ENCODE measurements at regions not wholly inside any gene's neighbourhood (a gene's known extent, or its start where the extent isn't known, plus 50 kb on each side); places are given as distances from the start of the nearest gene placed in this dataset.
"Not testable (repeated sequence)": the region's sequence is repeated elsewhere in the genome, so short reads cannot be mapped to it uniquely, and the experiment has no call there.

- DNase-seq = not testable (repeated sequence)
Observed at GRCh38 chr9:64813072-64813471, 471.9 kb downstream of the FOXD4L5 start.

GRCh38 chr9:64778667-64779066 is 506.3 kb downstream of the FOXD4L5 start:
- not testable (repeated sequence) for DNase-seq

GRCh38 chr9:64776269-64776668 is 508.7 kb downstream of the FOXD4L5 start:
- not testable (repeated sequence) for DNase-seq

- peak in 1 of 2 experiments; percentile 4 for DNase-seq
Observed at GRCh38 chr9:64774813-64775793, 509.9 kb downstream of the FOXD4L5 start.

- DNase-seq = peak in 1 of 2 experiments; percentile 2
Observed at GRCh38 chr9:64774004-64774812, 510.8 kb downstream of the FOXD4L5 start.

GRCh38 chr9:64773491-64773931 is 511.5 kb downstream of the FOXD4L5 start:
- no peak for DNase-seq

- not testable (repeated sequence) for DNase-seq
Observed at GRCh38 chr9:64772751-64773331, 512.2 kb downstream of the FOXD4L5 start.

GRCh38 chr9:64772123-64772736 is 512.8 kb downstream of the FOXD4L5 start:
- DNase-seq = not testable (repeated sequence)

Measured in activated CD4-positive, alpha-beta T cell treated with anti-CD3 and anti-CD28 coated beads, Interleukin-2, amount 50 U/mL, for 48 hours (primary cell).